Liver (tissue), 8 donors: ENCODE measurements at regions not wholly inside any gene's neighbourhood (a gene's known extent, or its start where the extent isn't known, plus 50 kb on each side); places are given as distances from the start of the nearest gene placed in this dataset.

Source experiments
- DNase-seq: peaks from one replicate; pipeline ENCODE4 v3.0.0-alpha.2; 2017; ENCODE audit warnings: low spot score
- H3K27ac ChIP-seq, 2 donors: one replicate each; pipeline ENCODE4 v1.7.0; 2013; ENCODE audit warnings: inconsistent platforms in 2 of 2, low read length in 2 of 2, control low read depth in 1 of 2, low read depth in 1 of 2, mild to moderate bottlenecking in 1 of 2
- H3K27me3 ChIP-seq, 4 donors: one replicate each; pipeline versions ENCODE4 v1.6.1 to v1.7.0; 2013; ENCODE audit warnings: low read length in 3 of 4, inconsistent platforms in 1 of 4, mild to moderate bottlenecking in 1 of 4, moderate library complexity in 1 of 4; ENCODE audit not compliant: control insufficient read depth in 4 of 4, insufficient read depth in 4 of 4
- H3K36me3 ChIP-seq, 4 donors: one replicate each; pipeline versions ENCODE4 v1.6.1 to v1.7.0; 2013; ENCODE audit warnings: low read length in 3 of 4, mild to moderate bottlenecking in 3 of 4, low read depth in 1 of 4, moderate library complexity in 1 of 4; ENCODE audit not compliant: control insufficient read depth in 4 of 4, insufficient read depth in 3 of 4
- H3K4me1 ChIP-seq, 4 donors: one replicate each; pipeline versions ENCODE4 v1.6.1 to v1.7.0; 2013; ENCODE audit warnings: low read length in 3 of 4, mild to moderate bottlenecking in 3 of 4, moderate library complexity in 1 of 4; ENCODE audit not compliant: control insufficient read depth in 4 of 4, insufficient read depth in 4 of 4
- H3K4me3 ChIP-seq, 3 donors: one replicate each; pipeline versions ENCODE4 v1.6.1 to v1.7.0; 2013; ENCODE audit warnings: low read length in 3 of 3, control low read depth in 1 of 3, low read depth in 1 of 3, mild to moderate bottlenecking in 1 of 3
- H3K9ac ChIP-seq, 2 donors: one replicate each; pipeline ENCODE4 v1.7.0; 2013; ENCODE audit warnings: low read length in 2 of 2, mild to moderate bottlenecking in 2 of 2, moderate library complexity in 2 of 2, control low read depth in 1 of 2, low read depth in 1 of 2
- H3K9me3 ChIP-seq, 4 donors: one replicate each; pipeline versions ENCODE4 v1.6.1 to v1.7.0; 2013; ENCODE audit warnings: low read length in 3 of 4; ENCODE audit not compliant: control insufficient read depth in 4 of 4
- EGR1 ChIP-seq, 2 donors: IDR thresholded peaks; 2 replicates each; pipeline ENCODE4 v1.6.1; 2016 to 2018; ENCODE audit warnings: antibody characterized with exemption in 2 of 2, low read depth in 2 of 2
- FOXA1 ChIP-seq: IDR thresholded peaks from 2 replicates; pipeline ENCODE4 v1.6.1; 2016; ENCODE audit warnings: antibody characterized with exemption
- FOXA2 ChIP-seq: IDR thresholded peaks from 2 replicates; pipeline ENCODE4 v1.6.1; 2016; ENCODE audit warnings: antibody characterized with exemption
- GABPA ChIP-seq, 2 donors: IDR thresholded peaks in 1 of 2; conservative IDR thresholded peaks in 1 of 2; 2 replicates each; pipeline ENCODE4 v1.6.1; 2016; ENCODE audit warnings: antibody characterized with exemption in 2 of 2, mild to moderate bottlenecking in 1 of 2, moderate library complexity in 1 of 2
- HNF4A ChIP-seq, 2 donors: conservative IDR thresholded peaks; 2 replicates each; pipeline ENCODE4 v1.6.1; 2016; ENCODE audit warnings: antibody characterized with exemption in 2 of 2, mild to moderate bottlenecking in 2 of 2
- HNF4G ChIP-seq: IDR thresholded peaks from 2 replicates; pipeline ENCODE4 v1.6.1; 2016; ENCODE audit warnings: antibody characterized with exemption
- JUND ChIP-seq, 2 donors: IDR thresholded peaks; 2 replicates each; pipeline ENCODE4 v1.6.1; 2016; ENCODE audit warnings: antibody characterized with exemption in 2 of 2
- NR2F2 ChIP-seq: IDR thresholded peaks from 2 replicates; pipeline ENCODE4 v1.6.1; 2016; ENCODE audit warnings: antibody characterized with exemption
- RAD21 ChIP-seq, 2 donors: IDR thresholded peaks; 2 replicates each; pipeline ENCODE4 v1.6.1; 2016; ENCODE audit warnings: antibody characterized with exemption in 2 of 2, mild to moderate bottlenecking in 2 of 2
- RXRA ChIP-seq, 2 donors: IDR thresholded peaks; 2 replicates each; pipeline ENCODE4 v1.6.1; 2017 to 2018; ENCODE audit warnings: antibody characterized with exemption in 2 of 2, mild to moderate bottlenecking in 1 of 2
- SP1 ChIP-seq: IDR thresholded peaks from 2 replicates; pipeline ENCODE4 v1.6.1; 2018; ENCODE audit warnings: antibody characterized with exemption, mild to moderate bottlenecking
- TAF1 ChIP-seq: conservative IDR thresholded peaks from 2 replicates; pipeline ENCODE4 v1.6.1; 2016; ENCODE audit warnings: antibody characterized with exemption, mild to moderate bottlenecking
- YY1 ChIP-seq: IDR thresholded peaks from 2 replicates; pipeline ENCODE4 v1.6.1; 2016; ENCODE audit warnings: antibody characterized with exemption, mild to moderate bottlenecking
- WGBS: extraction: QIAGEN DNeasy Blood & Tissue Kit; methylation state at CpG from one replicate; pipeline ENCODE4 v1.1.7; 2013; 5-methylcytosine and 5-hydroxymethylcytosine counted together
- TF ChIP-seq, protein P1 (sequence below): IDR thresholded peaks from 2 replicates; pipeline ENCODE4 v1.6.1; 2016; ENCODE audit warnings: antibody characterized with exemption, mild to moderate bottlenecking
- TF ChIP-seq, protein P2 (sequence below): IDR thresholded peaks from 2 replicates; pipeline ENCODE4 v1.6.1; 2016; ENCODE audit warnings: antibody characterized with exemption
- TF ChIP-seq, protein P3 (sequence below): fragments of 150-350 bp; IDR thresholded peaks from 2 replicates; pipeline ENCODE4 v1.5.1; 2017; ENCODE audit warnings: improper control_type of control experiment, low read depth, low read length; ENCODE audit not compliant: missing input control
- TF ChIP-seq, protein P4 (sequence below): IDR thresholded peaks from 2 replicates; pipeline ENCODE4 v1.6.1; 2016; ENCODE audit warnings: antibody characterized with exemption
- TF ChIP-seq, protein P5 (sequence below): IDR thresholded peaks from 2 replicates; pipeline ENCODE4 v1.6.1; 2016; ENCODE audit warnings: antibody characterized with exemption
- donor health status: healthy.
- donor health status: healthy.
- donor health status: healthy.
- donor health status: healthy.
- donor health status: healthy.

DNA sequence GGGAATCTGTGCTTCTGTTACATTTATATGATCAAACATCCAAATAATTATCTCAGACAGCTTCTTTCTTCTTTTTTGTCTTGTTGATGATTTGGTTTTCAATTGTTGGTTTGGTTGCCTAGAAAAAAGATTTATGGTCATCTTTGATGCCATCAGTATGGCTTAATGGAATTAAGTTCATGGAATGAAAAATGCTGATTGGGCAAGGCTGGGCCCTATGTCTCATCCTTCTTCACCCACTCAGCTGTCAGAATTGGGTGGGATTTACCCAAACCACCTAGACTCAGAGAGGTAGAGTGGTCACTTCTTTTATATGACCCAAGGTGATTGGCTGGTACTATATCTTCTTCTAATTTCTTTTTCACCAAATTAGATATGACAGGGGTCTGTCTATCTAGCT is 258.3 kb downstream of the DOK5 start:
- Histone ChIP-seq H3K36me3 (no peaks in the 10 kb centered on the region), H3K27ac (no peak overlapping the region), H3K4me3 (no peak overlapping the region), H3K9ac (no peak overlapping the region), H3K4me1 (no peaks in the 10 kb centered on the region), H3K9me3 (no peaks in the 10 kb centered on the region), H3K27me3 (peaks cover 0 to 6% (median 0%) of the 10 kb centered on the region in 4 donors)
- TF ChIP-seq EGR1 (IDR thresholded peaks at IDR 0.05; ENCODE audit: low read depth in 2 of 2): no peak
- no peak for TF ChIP-seq RAD21 (IDR thresholded peaks at IDR 0.05)
- TF ChIP-seq YY1: no peak
- TF ChIP-seq, protein P1, sequence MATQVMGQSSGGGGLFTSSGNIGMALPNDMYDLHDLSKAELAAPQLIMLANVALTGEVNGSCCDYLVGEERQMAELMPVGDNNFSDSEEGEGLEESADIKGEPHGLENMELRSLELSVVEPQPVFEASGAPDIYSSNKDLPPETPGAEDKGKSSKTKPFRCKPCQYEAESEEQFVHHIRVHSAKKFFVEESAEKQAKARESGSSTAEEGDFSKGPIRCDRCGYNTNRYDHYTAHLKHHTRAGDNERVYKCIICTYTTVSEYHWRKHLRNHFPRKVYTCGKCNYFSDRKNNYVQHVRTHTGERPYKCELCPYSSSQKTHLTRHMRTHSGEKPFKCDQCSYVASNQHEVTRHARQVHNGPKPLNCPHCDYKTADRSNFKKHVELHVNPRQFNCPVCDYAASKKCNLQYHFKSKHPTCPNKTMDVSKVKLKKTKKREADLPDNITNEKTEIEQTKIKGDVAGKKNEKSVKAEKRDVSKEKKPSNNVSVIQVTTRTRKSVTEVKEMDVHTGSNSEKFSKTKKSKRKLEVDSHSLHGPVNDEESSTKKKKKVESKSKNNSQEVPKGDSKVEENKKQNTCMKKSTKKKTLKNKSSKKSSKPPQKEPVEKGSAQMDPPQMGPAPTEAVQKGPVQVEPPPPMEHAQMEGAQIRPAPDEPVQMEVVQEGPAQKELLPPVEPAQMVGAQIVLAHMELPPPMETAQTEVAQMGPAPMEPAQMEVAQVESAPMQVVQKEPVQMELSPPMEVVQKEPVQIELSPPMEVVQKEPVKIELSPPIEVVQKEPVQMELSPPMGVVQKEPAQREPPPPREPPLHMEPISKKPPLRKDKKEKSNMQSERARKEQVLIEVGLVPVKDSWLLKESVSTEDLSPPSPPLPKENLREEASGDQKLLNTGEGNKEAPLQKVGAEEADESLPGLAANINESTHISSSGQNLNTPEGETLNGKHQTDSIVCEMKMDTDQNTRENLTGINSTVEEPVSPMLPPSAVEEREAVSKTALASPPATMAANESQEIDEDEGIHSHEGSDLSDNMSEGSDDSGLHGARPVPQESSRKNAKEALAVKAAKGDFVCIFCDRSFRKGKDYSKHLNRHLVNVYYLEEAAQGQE: no peak
- TF ChIP-seq NR2F2: no peak
- no peak for TF ChIP-seq JUND (IDR thresholded peaks at IDR 0.05)
- no peak for TF ChIP-seq TAF1
- TF ChIP-seq HNF4G: no peak
- no peak for TF ChIP-seq GABPA (IDR thresholded peaks at IDR 0.05 in 1 of 2, conservative IDR thresholded peaks at IDR 0.05 in 1 of 2)
- TF ChIP-seq FOXA1: no peak
- TF ChIP-seq, protein P2, sequence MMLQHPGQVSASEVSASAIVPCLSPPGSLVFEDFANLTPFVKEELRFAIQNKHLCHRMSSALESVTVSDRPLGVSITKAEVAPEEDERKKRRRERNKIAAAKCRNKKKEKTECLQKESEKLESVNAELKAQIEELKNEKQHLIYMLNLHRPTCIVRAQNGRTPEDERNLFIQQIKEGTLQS: no peak
- TF ChIP-seq RXRA (IDR thresholded peaks at IDR 0.05): no peak
- TF ChIP-seq HNF4A (conservative IDR thresholded peaks at IDR 0.05): no peak
- no peak for TF ChIP-seq FOXA2
- TF ChIP-seq, protein P3, sequence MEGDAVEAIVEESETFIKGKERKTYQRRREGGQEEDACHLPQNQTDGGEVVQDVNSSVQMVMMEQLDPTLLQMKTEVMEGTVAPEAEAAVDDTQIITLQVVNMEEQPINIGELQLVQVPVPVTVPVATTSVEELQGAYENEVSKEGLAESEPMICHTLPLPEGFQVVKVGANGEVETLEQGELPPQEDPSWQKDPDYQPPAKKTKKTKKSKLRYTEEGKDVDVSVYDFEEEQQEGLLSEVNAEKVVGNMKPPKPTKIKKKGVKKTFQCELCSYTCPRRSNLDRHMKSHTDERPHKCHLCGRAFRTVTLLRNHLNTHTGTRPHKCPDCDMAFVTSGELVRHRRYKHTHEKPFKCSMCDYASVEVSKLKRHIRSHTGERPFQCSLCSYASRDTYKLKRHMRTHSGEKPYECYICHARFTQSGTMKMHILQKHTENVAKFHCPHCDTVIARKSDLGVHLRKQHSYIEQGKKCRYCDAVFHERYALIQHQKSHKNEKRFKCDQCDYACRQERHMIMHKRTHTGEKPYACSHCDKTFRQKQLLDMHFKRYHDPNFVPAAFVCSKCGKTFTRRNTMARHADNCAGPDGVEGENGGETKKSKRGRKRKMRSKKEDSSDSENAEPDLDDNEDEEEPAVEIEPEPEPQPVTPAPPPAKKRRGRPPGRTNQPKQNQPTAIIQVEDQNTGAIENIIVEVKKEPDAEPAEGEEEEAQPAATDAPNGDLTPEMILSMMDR: no peak
- TF ChIP-seq, protein P4, sequence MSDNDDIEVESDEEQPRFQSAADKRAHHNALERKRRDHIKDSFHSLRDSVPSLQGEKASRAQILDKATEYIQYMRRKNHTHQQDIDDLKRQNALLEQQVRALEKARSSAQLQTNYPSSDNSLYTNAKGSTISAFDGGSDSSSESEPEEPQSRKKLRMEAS: no peak
- TF ChIP-seq, protein P5, sequence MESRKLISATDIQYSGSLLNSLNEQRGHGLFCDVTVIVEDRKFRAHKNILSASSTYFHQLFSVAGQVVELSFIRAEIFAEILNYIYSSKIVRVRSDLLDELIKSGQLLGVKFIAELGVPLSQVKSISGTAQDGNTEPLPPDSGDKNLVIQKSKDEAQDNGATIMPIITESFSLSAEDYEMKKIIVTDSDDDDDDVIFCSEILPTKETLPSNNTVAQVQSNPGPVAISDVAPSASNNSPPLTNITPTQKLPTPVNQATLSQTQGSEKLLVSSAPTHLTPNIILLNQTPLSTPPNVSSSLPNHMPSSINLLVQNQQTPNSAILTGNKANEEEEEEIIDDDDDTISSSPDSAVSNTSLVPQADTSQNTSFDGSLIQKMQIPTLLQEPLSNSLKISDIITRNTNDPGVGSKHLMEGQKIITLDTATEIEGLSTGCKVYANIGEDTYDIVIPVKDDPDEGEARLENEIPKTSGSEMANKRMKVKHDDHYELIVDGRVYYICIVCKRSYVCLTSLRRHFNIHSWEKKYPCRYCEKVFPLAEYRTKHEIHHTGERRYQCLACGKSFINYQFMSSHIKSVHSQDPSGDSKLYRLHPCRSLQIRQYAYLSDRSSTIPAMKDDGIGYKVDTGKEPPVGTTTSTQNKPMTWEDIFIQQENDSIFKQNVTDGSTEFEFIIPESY: no peak
- TF ChIP-seq SP1: no peak
- no peak for DNase-seq

DNA sequence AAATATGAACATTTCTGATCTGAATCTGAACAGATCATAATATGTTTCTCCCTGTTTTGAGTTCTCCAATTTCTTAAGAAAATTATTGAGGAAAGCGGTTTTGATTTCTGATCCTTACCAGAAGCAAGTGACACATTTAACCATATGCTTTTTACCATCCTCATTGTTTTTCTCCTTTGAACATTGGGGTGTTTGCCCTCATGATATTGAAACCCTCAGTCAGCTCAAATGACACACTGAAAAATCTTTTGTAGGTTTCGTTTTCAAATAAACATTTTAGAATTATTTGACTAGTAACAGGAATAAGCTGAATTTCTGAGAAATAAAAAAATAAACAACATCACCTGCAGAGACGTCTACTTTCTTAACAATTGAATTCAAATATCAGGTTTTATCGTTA is 252.1 kb downstream of the DOK5 start:
- WGBS: 70% methylated on average over 4 of the region's 4 CpGs
- Histone ChIP-seq H3K9ac (no peak overlapping the region), H3K9me3 (no peaks in the 10 kb centered on the region), H3K36me3 (no peaks in the 10 kb centered on the region), H3K27me3 (peaks cover 0 to 11% (median 0%) of the 10 kb centered on the region in 4 donors), H3K4me1 (no peaks in the 10 kb centered on the region), H3K27ac (no peak overlapping the region), H3K4me3 (no peak overlapping the region)
- no peak for DNase-seq
- TF ChIP-seq HNF4A (conservative IDR thresholded peaks at IDR 0.05) (no peak), EGR1 (IDR thresholded peaks at IDR 0.05; ENCODE audit: low read depth in 2 of 2) (no peak), SP1 (no peak), JUND (IDR thresholded peaks at IDR 0.05) (no peak), TAF1 (no peak), GABPA (IDR thresholded peaks at IDR 0.05 in 1 of 2, conservative IDR thresholded peaks at IDR 0.05 in 1 of 2) (no peak), YY1 (no peak), NR2F2 (no peak)
- TF ChIP-seq, protein P1: no peak
- TF ChIP-seq, protein P5: no peak
